ENCODE measurements at regions not wholly inside any gene's neighbourhood (a gene's known extent, or its start where the extent isn't known, plus 50 kb on each side); places are given as distances from the start of the nearest gene placed in this dataset.

DNA sequence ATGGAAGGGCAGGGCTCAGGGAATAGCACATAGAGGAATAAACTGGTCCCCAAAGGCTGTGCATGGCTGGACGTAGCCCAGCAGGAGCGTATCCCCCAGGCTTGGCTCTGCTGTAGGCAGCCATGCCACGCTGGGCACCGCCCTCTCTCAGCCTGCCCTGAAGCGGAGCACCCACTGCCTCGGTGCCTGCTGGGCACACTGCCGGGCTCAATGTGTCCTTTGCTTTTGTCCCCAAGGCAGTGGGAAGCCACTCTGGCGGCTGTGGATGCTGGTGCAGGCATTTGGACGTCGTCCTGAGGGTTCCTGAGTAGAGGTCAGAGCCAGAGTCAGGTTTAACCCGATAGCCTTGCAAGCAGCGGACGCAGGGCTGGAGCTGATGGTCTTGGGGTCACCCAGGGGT, 141.0 kb downstream of the ENGASE start:
- no peak overlapping the region for H3K4me3 ChIP-seq (ENCODE audit: low read length in 2 of 2)
- DNase-seq (ENCODE audit: low read depth in 6 of 9, low spot score in 9 of 9): no peak
- no peaks in the 10 kb centered on the region for H3K36me3 ChIP-seq (ENCODE audit: control insufficient read depth in 2 of 2, insufficient read depth in 2 of 2, low read length in 1 of 2)
- no peaks in the 10 kb centered on the region for H3K4me1 ChIP-seq (ENCODE audit: control insufficient read depth in 2 of 2, insufficient read depth in 2 of 2, low read length in 2 of 2)
- no peaks in the 10 kb centered on the region for H3K9me3 ChIP-seq (ENCODE audit: control insufficient read depth in 2 of 2, insufficient read depth in 1 of 2, low read length in 1 of 2)
- 94% methylated on average over 13 of the region's 13 CpGs for WGBS
- H3K27me3 ChIP-seq (ENCODE audit: control insufficient read depth in 2 of 2, insufficient read depth in 1 of 2, low read length in 1 of 2): peaks cover 14 to 68% of the 10 kb centered on the region in 2 donors
- H3K27ac ChIP-seq (ENCODE audit: low read depth in 1 of 2, low read length in 1 of 2): no peak overlapping the region

DNA sequence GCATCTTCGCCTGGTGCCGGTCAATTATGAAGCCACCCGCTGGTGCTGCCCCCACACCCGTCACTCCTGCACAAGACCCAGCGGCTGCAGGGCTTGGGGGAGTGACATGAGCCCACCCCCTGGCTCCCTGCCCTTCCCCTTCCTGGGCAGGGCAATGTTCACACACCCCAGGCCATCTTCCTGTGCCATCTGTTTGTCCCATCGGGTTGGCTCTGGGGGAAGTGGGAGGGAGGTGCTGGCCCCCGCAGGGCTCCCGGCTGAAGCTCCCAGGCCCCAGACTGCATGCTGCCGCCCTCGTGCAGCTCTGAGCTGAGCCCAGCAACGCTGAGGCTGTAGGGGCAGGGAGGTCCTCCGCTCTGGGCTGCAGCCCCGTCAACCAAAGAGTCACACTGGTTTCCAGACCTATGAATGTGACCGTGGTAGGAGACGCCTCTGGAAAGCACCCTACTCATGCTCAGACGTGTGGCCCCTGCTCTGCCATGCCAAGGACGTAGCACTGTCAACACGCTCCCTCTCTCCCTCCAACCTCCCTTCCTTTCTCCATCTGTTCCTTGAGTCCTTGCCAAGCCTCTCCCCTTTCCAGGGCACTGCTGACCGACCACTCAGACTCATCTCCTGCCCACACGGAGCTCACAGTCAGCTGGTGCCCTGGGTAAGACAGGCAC, 140.4 kb downstream of the ENGASE start:
- no peaks in the 10 kb centered on the region for H3K9me3 ChIP-seq (ENCODE audit: control insufficient read depth in 2 of 2, insufficient read depth in 1 of 2, low read length in 1 of 2)
- H3K4me3 ChIP-seq (ENCODE audit: low read length in 2 of 2): no peak overlapping the region
- H3K4me1 ChIP-seq (ENCODE audit: control insufficient read depth in 2 of 2, insufficient read depth in 2 of 2, low read length in 2 of 2): no peaks in the 10 kb centered on the region
- WGBS: 41% methylated on average over 20 of the region's 20 CpGs
- H3K27ac ChIP-seq (ENCODE audit: low read depth in 1 of 2, low read length in 1 of 2): no peak overlapping the region
- H3K27me3 ChIP-seq (ENCODE audit: control insufficient read depth in 2 of 2, insufficient read depth in 1 of 2, low read length in 1 of 2): peaks cover 10 to 62% of the 10 kb centered on the region in 2 donors
- no peak for DNase-seq (ENCODE audit: low read depth in 6 of 9, low spot score in 9 of 9)
- H3K36me3 ChIP-seq (ENCODE audit: control insufficient read depth in 2 of 2, insufficient read depth in 2 of 2, low read length in 1 of 2): no peaks in the 10 kb centered on the region

DNA sequence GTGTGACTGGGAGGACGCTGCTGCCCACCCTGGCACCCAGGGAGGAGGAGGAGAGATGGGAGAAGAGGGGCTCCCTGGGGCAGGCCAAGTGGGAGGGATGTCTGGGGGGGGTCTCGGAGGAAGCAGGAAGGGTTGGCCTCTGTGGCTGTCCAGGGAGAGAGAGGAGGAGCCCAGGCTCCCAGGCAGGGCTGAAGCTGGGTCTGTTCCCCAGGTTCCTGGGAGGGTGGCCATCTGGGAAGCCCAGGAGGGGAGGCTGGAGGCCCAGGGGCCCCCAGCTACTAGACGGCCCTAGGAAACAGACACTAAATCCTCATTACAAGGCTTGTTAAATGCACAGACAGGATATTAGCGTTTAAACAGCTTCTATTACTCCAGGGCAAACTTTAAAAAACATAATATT, 139.8 kb downstream of the ENGASE start:
- DNase-seq (ENCODE audit: low read depth in 6 of 9, low spot score in 9 of 9): no peak
- Histone ChIP-seq H3K27ac (ENCODE audit: low read depth in 1 of 2, low read length in 1 of 2) (no peak overlapping the region), H3K4me1 (ENCODE audit: control insufficient read depth in 2 of 2, insufficient read depth in 2 of 2, low read length in 2 of 2) (no peaks in the 10 kb centered on the region), H3K4me3 (ENCODE audit: low read length in 2 of 2) (no peak overlapping the region), H3K9me3 (ENCODE audit: control insufficient read depth in 2 of 2, insufficient read depth in 1 of 2, low read length in 1 of 2) (no peaks in the 10 kb centered on the region), H3K36me3 (ENCODE audit: control insufficient read depth in 2 of 2, insufficient read depth in 2 of 2, low read length in 1 of 2) (no peaks in the 10 kb centered on the region), H3K27me3 (ENCODE audit: control insufficient read depth in 2 of 2, insufficient read depth in 1 of 2, low read length in 1 of 2) (peaks cover 5 to 56% of the 10 kb centered on the region in 2 donors)
- WGBS: 69% methylated on average over 4 of the region's 4 CpGs

GRCh38 chr17:79213305-79213704, 138.7 kb downstream of the ENGASE start:
- no peaks in the 10 kb centered on the region for H3K9me3 ChIP-seq (ENCODE audit: control insufficient read depth in 2 of 2, insufficient read depth in 1 of 2, low read length in 1 of 2)
- no peak overlapping the region for H3K4me3 ChIP-seq (ENCODE audit: low read length in 2 of 2)
- H3K36me3 ChIP-seq (ENCODE audit: control insufficient read depth in 2 of 2, insufficient read depth in 2 of 2, low read length in 1 of 2): no peaks in the 10 kb centered on the region
- H3K4me1 ChIP-seq (ENCODE audit: control insufficient read depth in 2 of 2, insufficient read depth in 2 of 2, low read length in 2 of 2): no peaks in the 10 kb centered on the region
- no peak overlapping the region for H3K27ac ChIP-seq (ENCODE audit: low read depth in 1 of 2, low read length in 1 of 2)
- no peak for DNase-seq (ENCODE audit: low read depth in 6 of 9, low spot score in 9 of 9)
- 93% methylated on average over 10 of the region's 10 CpGs for WGBS
- peaks cover 0 to 45% of the 10 kb centered on the region in 2 donors for H3K27me3 ChIP-seq (ENCODE audit: control insufficient read depth in 2 of 2, insufficient read depth in 1 of 2, low read length in 1 of 2)

GRCh38 chr17:79212149-79213087, 137.8 kb downstream of the ENGASE start:
- 32% methylated on average over 15 of the region's 15 CpGs for WGBS
- H3K36me3 ChIP-seq (ENCODE audit: control insufficient read depth in 2 of 2, insufficient read depth in 2 of 2, low read length in 1 of 2): no peaks in the 10 kb centered on the region
- no peaks in the 10 kb centered on the region for H3K4me1 ChIP-seq (ENCODE audit: control insufficient read depth in 2 of 2, insufficient read depth in 2 of 2, low read length in 2 of 2)
- no peak for DNase-seq (ENCODE audit: low read depth in 6 of 9, low spot score in 9 of 9)
- no peaks in the 10 kb centered on the region for H3K9me3 ChIP-seq (ENCODE audit: control insufficient read depth in 2 of 2, insufficient read depth in 1 of 2, low read length in 1 of 2)
- H3K4me3 ChIP-seq (ENCODE audit: low read length in 2 of 2): no peak overlapping the region
- no peak overlapping the region for H3K27ac ChIP-seq (ENCODE audit: low read depth in 1 of 2, low read length in 1 of 2)
- H3K27me3 ChIP-seq (ENCODE audit: control insufficient read depth in 2 of 2, insufficient read depth in 1 of 2, low read length in 1 of 2): peaks cover 0 to 50% of the 10 kb centered on the region in 2 donors

DNA sequence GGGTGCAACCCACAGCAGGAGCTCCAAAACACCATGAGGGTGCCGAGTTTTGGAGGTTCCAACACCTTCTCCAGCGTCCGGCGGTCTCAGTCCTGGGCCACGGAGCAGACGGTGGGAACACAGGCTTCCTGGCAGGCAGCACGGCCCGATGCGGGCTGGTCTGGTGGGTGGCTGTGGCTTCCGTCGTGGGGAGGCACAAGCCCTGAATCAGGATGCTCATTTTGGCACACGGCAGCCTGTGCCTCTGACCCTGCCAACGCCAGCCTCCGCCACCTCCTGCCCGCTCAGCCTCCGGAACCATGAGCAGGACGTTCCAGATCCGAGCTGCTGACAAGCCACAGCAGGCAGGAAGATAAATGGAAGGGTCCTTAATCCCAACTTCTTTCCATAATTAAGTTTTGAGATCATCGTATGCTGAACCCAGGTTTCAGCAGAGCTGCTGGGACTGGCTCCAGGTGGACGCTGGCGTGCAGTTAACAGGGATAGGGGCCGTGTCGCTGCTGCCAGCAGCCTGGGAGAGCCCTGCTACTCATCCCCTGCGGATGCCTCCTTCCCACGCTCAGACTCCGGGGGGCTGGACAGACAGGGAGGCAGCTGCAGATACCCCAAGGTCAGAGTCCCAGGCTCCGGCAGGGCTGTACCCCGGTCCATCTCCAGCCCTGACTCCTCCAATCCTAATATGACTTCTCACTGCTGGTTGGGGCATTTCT, 136.6 kb downstream of the ENGASE start:
- Histone ChIP-seq H3K27ac (ENCODE audit: low read depth in 1 of 2, low read length in 1 of 2) (no peak overlapping the region), H3K36me3 (ENCODE audit: control insufficient read depth in 2 of 2, insufficient read depth in 2 of 2, low read length in 1 of 2) (no peaks in the 10 kb centered on the region), H3K27me3 (ENCODE audit: control insufficient read depth in 2 of 2, insufficient read depth in 1 of 2, low read length in 1 of 2) (peaks cover 0 to 50% of the 10 kb centered on the region in 2 donors), H3K9me3 (ENCODE audit: control insufficient read depth in 2 of 2, insufficient read depth in 1 of 2, low read length in 1 of 2) (no peaks in the 10 kb centered on the region), H3K4me3 (ENCODE audit: low read length in 2 of 2) (no peak overlapping the region), H3K4me1 (ENCODE audit: control insufficient read depth in 2 of 2, insufficient read depth in 2 of 2, low read length in 2 of 2) (no peaks in the 10 kb centered on the region)
- DNase-seq (ENCODE audit: low read depth in 6 of 9, low spot score in 9 of 9): no peak
- WGBS: 80% methylated on average over 28 of the region's 28 CpGs

DNA sequence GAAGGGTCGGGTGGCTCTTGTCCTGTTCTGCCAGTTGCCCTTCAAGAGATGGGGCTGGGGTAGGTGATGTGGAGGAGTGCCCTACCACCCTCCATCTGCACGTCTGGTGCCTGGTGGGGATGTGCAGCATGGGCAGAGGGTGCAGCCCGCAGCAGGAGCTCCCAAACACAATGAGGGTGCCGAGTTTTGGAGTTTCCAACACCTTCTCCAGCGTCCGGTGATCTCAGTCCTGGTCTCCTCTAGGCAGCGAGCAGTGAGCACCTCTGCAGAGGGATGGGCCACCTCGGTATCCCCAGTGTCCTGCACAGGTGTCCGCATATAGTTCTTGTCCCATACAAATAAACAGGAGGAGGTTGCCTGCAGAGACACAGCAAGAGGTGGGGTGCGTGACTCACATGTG, 136.0 kb downstream of the ENGASE start:
- H3K27me3 ChIP-seq (ENCODE audit: control insufficient read depth in 2 of 2, insufficient read depth in 1 of 2, low read length in 1 of 2): peaks cover 0 to 48% of the 10 kb centered on the region in 2 donors
- H3K4me3 ChIP-seq (ENCODE audit: low read length in 2 of 2): no peak overlapping the region
- WGBS: 90% methylated on average over 10 of the region's 10 CpGs

DNA sequence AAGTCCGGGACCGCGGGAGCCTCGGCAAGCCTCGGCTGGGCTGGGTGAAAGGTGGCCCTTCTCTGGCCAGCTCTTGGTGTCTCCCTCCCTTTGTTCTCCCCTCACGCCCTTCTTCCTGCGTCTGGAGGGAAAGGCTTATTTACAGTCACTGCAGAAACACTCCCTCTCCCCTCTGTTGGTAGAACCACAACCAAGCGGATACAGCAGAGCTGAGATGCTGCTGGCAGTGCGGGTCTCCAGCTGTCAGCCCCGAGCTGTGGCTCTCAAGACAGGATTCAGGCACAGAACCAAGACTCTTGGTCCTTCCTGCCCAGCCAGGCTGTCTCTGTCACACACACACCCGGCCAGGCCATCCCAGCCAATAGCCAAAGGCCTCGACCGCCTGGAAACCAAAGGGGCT, 133.3 kb downstream of the ENGASE start:
- H3K36me3 ChIP-seq (ENCODE audit: control insufficient read depth in 2 of 2, insufficient read depth in 2 of 2, low read length in 1 of 2): no peaks in the 10 kb centered on the region
- H3K27ac ChIP-seq (ENCODE audit: low read depth in 1 of 2, low read length in 1 of 2): no peak overlapping the region
- peaks cover 0 to 27% of the 10 kb centered on the region in 2 donors for H3K27me3 ChIP-seq (ENCODE audit: control insufficient read depth in 2 of 2, insufficient read depth in 1 of 2, low read length in 1 of 2)
- H3K4me1 ChIP-seq (ENCODE audit: control insufficient read depth in 2 of 2, insufficient read depth in 2 of 2, low read length in 2 of 2): no peaks in the 10 kb centered on the region
- no peaks in the 10 kb centered on the region for H3K9me3 ChIP-seq (ENCODE audit: control insufficient read depth in 2 of 2, insufficient read depth in 1 of 2, low read length in 1 of 2)
- 51% methylated on average over 13 of the region's 13 CpGs for WGBS
- H3K4me3 ChIP-seq (ENCODE audit: low read length in 2 of 2): no peak overlapping the region
- no peak for DNase-seq (ENCODE audit: low read depth in 6 of 9, low spot score in 9 of 9)

More for the DNA sequence above, 136.0 kb downstream of the ENGASE start:
- H3K27ac ChIP-seq (ENCODE audit: low read depth in 1 of 2, low read length in 1 of 2): no peak overlapping the region
- no peak for DNase-seq (ENCODE audit: low read depth in 6 of 9, low spot score in 9 of 9)
- H3K9me3 ChIP-seq (ENCODE audit: control insufficient read depth in 2 of 2, insufficient read depth in 1 of 2, low read length in 1 of 2): no peaks in the 10 kb centered on the region
- H3K4me1 ChIP-seq (ENCODE audit: control insufficient read depth in 2 of 2, insufficient read depth in 2 of 2, low read length in 2 of 2): no peaks in the 10 kb centered on the region
- H3K36me3 ChIP-seq (ENCODE audit: control insufficient read depth in 2 of 2, insufficient read depth in 2 of 2, low read length in 1 of 2): no peaks in the 10 kb centered on the region

All from thymus (tissue), 11 donors.